Natural killer cell (primary cell): ENCODE measurements at regions not wholly inside any gene's neighbourhood (a gene's known extent, or its start where the extent isn't known, plus 50 kb on each side); places are given as distances from the start of the nearest gene placed in this dataset.

Experiments
- ATAC-seq, 3 donors: fragments of 150-1000 bp in 2 of 3; fragments of 200-7000 bp in 1 of 3; cut with Tn5 transposase; 1 replicate in 1 of 3; 2 replicates in 2 of 3; pipeline ENCODE4 v1.10.0; 2021; ENCODE audit warnings: mild to moderate bottlenecking in 2 of 3, moderate library complexity in 2 of 3
- DNase-seq, 2 donors: peaks; one replicate each; pipeline versions ENCODE4 v3.0.0 to v3.0.0-alpha.2; 2013 to 2021; ENCODE audit warnings: mixed read lengths in 1 of 2
- H3K27ac ChIP-seq: one replicate; pipeline ENCODE4 v1.5.1; 2013; ENCODE audit warnings: mild to moderate bottlenecking, low read length
- H3K27me3 ChIP-seq: one replicate; pipeline ENCODE4 v1.6.1; 2013; ENCODE audit warnings: low read length; ENCODE audit not compliant: control insufficient read depth, insufficient read depth
- H3K36me3 ChIP-seq: one replicate; pipeline ENCODE4 v1.6.1; 2013; ENCODE audit warnings: low read length; ENCODE audit not compliant: control insufficient read depth, insufficient read depth
- H3K4me1 ChIP-seq: one replicate; pipeline ENCODE4 v1.6.1; 2013; ENCODE audit warnings: low read length; ENCODE audit not compliant: control insufficient read depth, insufficient read depth
- H3K4me3 ChIP-seq: one replicate; pipeline ENCODE4 v1.5.1; 2013; ENCODE audit warnings: low read length
- H3K9me3 ChIP-seq: one replicate; pipeline ENCODE4 v1.6.1; 2013; ENCODE audit warnings: low read length; ENCODE audit not compliant: control insufficient read depth, insufficient read depth
- H3K27ac Mint-ChIP-seq, 2 donors: one replicate each; pipeline ENCODE4 v1.8.0; 2022; ENCODE audit warnings: mild to moderate bottlenecking in 2 of 2, mixed read lengths in 2 of 2, moderate library complexity in 1 of 2
- H3K27me3 Mint-ChIP-seq, 2 donors: one replicate each; pipeline ENCODE4 v1.8.0; 2022; ENCODE audit warnings: low read depth in 2 of 2, mixed read lengths in 2 of 2
- H3K36me3 Mint-ChIP-seq: one replicate; pipeline ENCODE4 v1.8.0; 2022; ENCODE audit warnings: mixed read lengths
- H3K4me1 Mint-ChIP-seq, 2 donors: one replicate each; pipeline ENCODE4 v1.8.0; 2022; ENCODE audit warnings: mixed read lengths in 2 of 2
- H3K4me3 Mint-ChIP-seq: one replicate; pipeline ENCODE4 v1.8.0; 2022; ENCODE audit warnings: mild to moderate bottlenecking, moderate library complexity, mixed read lengths
- H3K9me3 Mint-ChIP-seq, 2 donors: one replicate each; pipeline ENCODE4 v1.8.0; 2022; ENCODE audit warnings: mixed read lengths in 2 of 2
- WGBS: methylation state at CpG from one replicate; pipeline ENCODE4 v1.1.7; 2013; ENCODE audit warnings: missing lambda C conversion rate; ENCODE audit not compliant: insufficient coverage; 5-methylcytosine and 5-hydroxymethylcytosine counted together
- intact Hi-C: fragments of 100-400 bp; cut with micrococcal nuclease; formaldehyde crosslinking; loops from one replicate; pipeline ENCODE4 v1.14.2; 2022
- TF ChIP-seq, protein P1 (sequence below): fragments of 200-600 bp; IDR thresholded peaks from one replicate; pipeline ENCODE4 v1.8.0; 2022; ENCODE audit warnings: antibody characterized with exemption

DNA sequence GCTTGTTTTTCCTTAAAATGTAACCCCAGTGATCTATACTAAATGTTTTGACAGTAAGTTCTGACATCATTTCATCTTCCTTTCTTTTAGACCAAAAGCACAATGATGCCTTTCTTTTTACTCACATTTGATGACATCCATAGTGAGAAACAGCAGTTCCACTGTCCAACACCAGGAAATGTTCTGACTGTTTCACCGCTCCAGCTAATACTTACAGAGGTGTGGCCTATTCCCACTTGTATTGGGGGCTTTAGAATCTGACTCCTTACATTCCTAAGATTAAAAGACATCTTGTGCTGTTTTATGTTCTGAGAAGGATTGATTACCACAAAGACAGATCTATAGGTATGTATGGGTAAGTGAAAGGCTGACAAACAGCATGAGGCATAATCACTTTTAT lies 1018.2 kb upstream of the PRMT6 start:
- H3K9me3 ChIP-seq = peaks cover 1% of the 10 kb centered on the region
- Mint-ChIP-seq H3K36me3 (no peaks in the 10 kb centered on the region), H3K27me3 (no peaks in the 10 kb centered on the region), H3K4me3 (no peak overlapping the region), H3K4me1 (no peaks in the 10 kb centered on the region), H3K27ac (no peak overlapping the region), H3K9me3 (peaks cover 18 to 24% of the 10 kb centered on the region in 2 donors)
- DNase-seq (no peak), ATAC-seq (no peak)
- intact Hi-C loops = no loop called here
- H3K4me1 ChIP-seq = no peaks in the 10 kb centered on the region
- H3K36me3 ChIP-seq = no peaks in the 10 kb centered on the region
- 100% methylated on average over 1 of the region's 1 CpG for WGBS
- H3K27ac ChIP-seq = no peak overlapping the region
- no peaks in the 10 kb centered on the region for H3K27me3 ChIP-seq
- TF ChIP-seq, protein P1, sequence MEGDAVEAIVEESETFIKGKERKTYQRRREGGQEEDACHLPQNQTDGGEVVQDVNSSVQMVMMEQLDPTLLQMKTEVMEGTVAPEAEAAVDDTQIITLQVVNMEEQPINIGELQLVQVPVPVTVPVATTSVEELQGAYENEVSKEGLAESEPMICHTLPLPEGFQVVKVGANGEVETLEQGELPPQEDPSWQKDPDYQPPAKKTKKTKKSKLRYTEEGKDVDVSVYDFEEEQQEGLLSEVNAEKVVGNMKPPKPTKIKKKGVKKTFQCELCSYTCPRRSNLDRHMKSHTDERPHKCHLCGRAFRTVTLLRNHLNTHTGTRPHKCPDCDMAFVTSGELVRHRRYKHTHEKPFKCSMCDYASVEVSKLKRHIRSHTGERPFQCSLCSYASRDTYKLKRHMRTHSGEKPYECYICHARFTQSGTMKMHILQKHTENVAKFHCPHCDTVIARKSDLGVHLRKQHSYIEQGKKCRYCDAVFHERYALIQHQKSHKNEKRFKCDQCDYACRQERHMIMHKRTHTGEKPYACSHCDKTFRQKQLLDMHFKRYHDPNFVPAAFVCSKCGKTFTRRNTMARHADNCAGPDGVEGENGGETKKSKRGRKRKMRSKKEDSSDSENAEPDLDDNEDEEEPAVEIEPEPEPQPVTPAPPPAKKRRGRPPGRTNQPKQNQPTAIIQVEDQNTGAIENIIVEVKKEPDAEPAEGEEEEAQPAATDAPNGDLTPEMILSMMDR = no peak
- H3K4me3 ChIP-seq = no peak overlapping the region

DNA sequence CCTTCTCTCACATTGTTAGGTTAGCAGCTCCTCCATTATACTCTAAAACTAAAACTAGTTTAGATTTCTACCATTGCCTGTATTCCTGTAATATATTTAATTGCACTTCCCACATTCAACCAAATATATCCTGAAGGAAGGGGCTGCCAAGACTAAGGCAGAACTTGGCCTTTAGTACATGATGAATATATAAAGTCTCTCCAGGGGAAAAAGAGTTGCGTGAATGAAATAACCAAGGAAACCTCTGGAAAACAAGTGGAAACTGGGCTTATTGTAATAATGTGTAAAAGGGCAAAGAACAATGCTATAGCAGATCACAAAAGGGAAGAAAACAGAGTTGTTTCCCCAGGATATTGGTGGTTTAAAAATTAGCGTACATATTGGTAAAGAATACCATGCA lies 1012.5 kb upstream of the PRMT6 start:
- Mint-ChIP-seq H3K27ac (no peak overlapping the region), H3K9me3 (peaks cover 20 to 35% of the 10 kb centered on the region in 2 donors), H3K36me3 (peaks cover 8% of the 10 kb centered on the region), H3K27me3 (no peaks in the 10 kb centered on the region), H3K4me1 (no peaks in the 10 kb centered on the region), H3K4me3 (no peak overlapping the region)
- DNase-seq (no peak), ATAC-seq (no peak)
- no peak overlapping the region for H3K4me3 ChIP-seq
- no peak overlapping the region for H3K27ac ChIP-seq
- peaks cover 2% of the 10 kb centered on the region for H3K9me3 ChIP-seq
- no peaks in the 10 kb centered on the region for H3K36me3 ChIP-seq
- intact Hi-C loops = no loop called here
- no peaks in the 10 kb centered on the region for H3K4me1 ChIP-seq
- no peaks in the 10 kb centered on the region for H3K27me3 ChIP-seq
- TF ChIP-seq, protein P1 = no peak
- WGBS = 98% methylated on average over 2 of the region's 2 CpGs

DNA sequence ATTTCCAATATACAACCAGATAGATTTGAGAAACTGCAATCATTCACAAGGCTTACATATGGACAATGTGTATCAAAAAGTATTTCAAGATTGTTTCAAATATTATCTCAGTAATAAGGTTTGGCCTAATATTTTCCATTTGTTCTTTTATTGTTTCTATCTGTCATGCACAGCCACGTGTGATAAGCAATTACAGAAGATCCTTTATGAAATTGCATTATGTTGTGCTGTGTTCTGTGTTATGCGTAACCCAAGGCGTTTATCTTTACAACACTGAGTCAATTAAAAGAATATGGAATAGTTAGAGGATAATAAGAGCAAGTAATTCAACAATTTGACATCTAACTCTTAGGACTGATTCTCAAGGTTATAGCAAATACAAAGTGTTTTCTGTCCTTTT lies 1009.3 kb upstream of the PRMT6 start:
- H3K27me3 ChIP-seq = no peaks in the 10 kb centered on the region
- Mint-ChIP-seq H3K4me1 (no peaks in the 10 kb centered on the region), H3K36me3 (peaks cover 8% of the 10 kb centered on the region), H3K27ac (no peak overlapping the region), H3K27me3 (no peaks in the 10 kb centered on the region), H3K4me3 (no peak overlapping the region), H3K9me3 (peaks cover 21 to 28% of the 10 kb centered on the region in 2 donors)
- DNase-seq (no peak), ATAC-seq (no peak)
- 73% methylated on average over 3 of the region's 3 CpGs for WGBS
- peaks cover 2% of the 10 kb centered on the region for H3K9me3 ChIP-seq
- H3K4me1 ChIP-seq = no peaks in the 10 kb centered on the region
- H3K27ac ChIP-seq = no peak overlapping the region
- no peaks in the 10 kb centered on the region for H3K36me3 ChIP-seq
- TF ChIP-seq, protein P1 = no peak
- intact Hi-C loops = no loop called here
- no peak overlapping the region for H3K4me3 ChIP-seq

DNA sequence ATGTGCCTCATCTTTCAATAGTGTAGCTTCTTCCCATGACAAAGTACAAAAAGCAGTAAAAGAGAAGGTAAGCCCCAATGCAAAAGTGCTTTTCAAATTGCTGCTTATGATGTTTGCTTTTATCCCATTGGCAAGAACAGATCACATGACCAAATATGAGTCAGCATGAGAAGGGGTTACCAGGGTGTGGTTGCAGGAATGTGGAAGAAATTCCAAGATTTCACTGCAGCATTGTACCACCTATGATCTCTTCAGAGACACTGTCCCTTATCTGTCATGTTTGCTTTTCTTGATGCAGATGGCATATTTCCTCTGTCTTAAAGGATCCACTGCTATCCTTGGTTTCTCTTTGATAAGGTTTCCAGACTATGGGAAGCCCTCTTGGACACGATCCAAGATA lies 1006.9 kb upstream of the PRMT6 start:
- H3K4me3 ChIP-seq = no peak overlapping the region
- H3K9me3 ChIP-seq = no peaks in the 10 kb centered on the region
- H3K4me3 Mint-ChIP-seq = no peak overlapping the region
- no peaks in the 10 kb centered on the region for H3K36me3 Mint-ChIP-seq
- no peaks in the 10 kb centered on the region for H3K27me3 ChIP-seq
- no peaks in the 10 kb centered on the region for H3K4me1 ChIP-seq
- H3K36me3 ChIP-seq = no peaks in the 10 kb centered on the region
- H3K27me3 Mint-ChIP-seq = no peaks in the 10 kb centered on the region
- no peaks in the 10 kb centered on the region for H3K4me1 Mint-ChIP-seq
- TF ChIP-seq, protein P1 = no peak
- no peak overlapping the region for H3K27ac ChIP-seq
- H3K27ac Mint-ChIP-seq = no peak overlapping the region
- peaks cover 25 to 29% of the 10 kb centered on the region in 2 donors for H3K9me3 Mint-ChIP-seq
- ATAC-seq = no peak
- intact Hi-C loops = no loop called here
- no peak for DNase-seq
- whole genome bisulfite sequencing = 61% methylated on average over 1 of the region's 1 CpG
